PC-3 (cell line): ENCODE measurements at regions not wholly inside any gene's neighbourhood (a gene's known extent, or its start where the extent isn't known, plus 50 kb on each side); places are given as distances from the start of the nearest gene placed in this dataset.
"Not testable (repeated sequence)": the region's sequence is repeated elsewhere in the genome, so short reads cannot be mapped to it uniquely, and the experiment has no call there.

Experiments
- ATAC-seq: fragments of 200-7000 bp; cut with Tn5 transposase; 2 replicates; pipeline ENCODE4 v1.9.1; 2020; ENCODE audit warnings: mild to moderate bottlenecking, moderate library complexity
- BruUV-seq: library from RNA; stranded (reverse); fragments of 400-500 nt; replicated peaks from 2 replicates; lab custom pipeline; 2021; lab: Mats Ljungman, UMichigan
- CTCF ChIA-PET: fragments of 300-600 bp; sonication (Branson Sonifier 250); formaldehyde crosslinking; loops from one replicate; lab custom pipeline; 2022; ENCODE audit warnings: antibody characterized with exemption; lab: Charles Lee
- POLR2A ChIA-PET: fragments of 300-600 bp; sonication (Branson Sonifier 250); formaldehyde crosslinking; loops from one replicate; lab custom pipeline; 2022; ENCODE audit warnings: antibody characterized with exemption; ENCODE audit not compliant: unreplicated experiment; lab: Charles Lee
- DNase-seq: peaks from one replicate; pipeline ENCODE4 v3.0.0-alpha.2; 2015
- H2AFZ ChIP-seq: fragments of 300-600 bp; sonication (generic); 2 replicates; pipeline ENCODE4 v1.6.0; 2016; ENCODE audit warnings: antibody characterized with exemption, low read length
- H3F3A ChIP-seq: fragments of 300-600 bp; sonication (generic); one replicate; pipeline ENCODE4 v1.6.0; 2017; ENCODE audit warnings: antibody characterized with exemption, low read length, control low read depth, mild to moderate bottlenecking; ENCODE audit not compliant: unreplicated experiment
- H3K27ac ChIP-seq: fragments of 300-600 bp; sonication (generic); 2 replicates; pipeline ENCODE4 v1.5.1; 2016; ENCODE audit warnings: mild to moderate bottlenecking, low read length
- H3K27me3 ChIP-seq: fragments of 300-600 bp; sonication (generic); 2 replicates; pipeline ENCODE4 v1.6.1; 2016; ENCODE audit warnings: low read length, mixed read lengths
- H3K36me3 ChIP-seq: fragments of 300-600 bp; sonication (generic); 2 replicates; pipeline ENCODE4 v1.6.1; 2016; ENCODE audit warnings: low read depth, mixed run types, low read length, mixed read lengths
- H3K4me1 ChIP-seq: fragments of 300-600 bp; sonication (generic); 2 replicates; pipeline ENCODE4 v1.5.1; 2016; ENCODE audit warnings: low read length; ENCODE audit not compliant: insufficient read depth
- H3K4me2 ChIP-seq: fragments of 300-600 bp; sonication (generic); 2 replicates; pipeline ENCODE4 v1.6.0; 2016; ENCODE audit warnings: low read length
- H3K4me3 ChIP-seq: fragments of 300-600 bp; sonication (generic); 2 replicates; pipeline ENCODE4 v1.5.1; 2016; ENCODE audit warnings: mild to moderate bottlenecking, low read length, mixed read lengths
- H3K79me2 ChIP-seq: fragments of 300-600 bp; sonication (generic); 2 replicates; pipeline ENCODE4 v1.6.1; 2017; ENCODE audit warnings: low read length, mixed read lengths
- H3K9ac ChIP-seq: fragments of 300-600 bp; sonication (generic); 2 replicates; pipeline ENCODE4 v1.6.0; 2016; ENCODE audit warnings: mild to moderate bottlenecking, low read length
- H3K9me2 ChIP-seq: fragments of 300-600 bp; sonication (generic); replicated peaks from 2 replicates; pipeline ENCODE4 v1.6.1; 2016; ENCODE audit warnings: mixed run types, low read length, mixed read lengths
- H3K9me3 ChIP-seq: fragments of 300-600 bp; sonication (generic); 2 replicates; pipeline ENCODE4 v1.6.1; 2016; ENCODE audit warnings: low read length, mixed read lengths
- H4K20me1 ChIP-seq: fragments of 300-600 bp; sonication (generic); 2 replicates; pipeline ENCODE4 v1.6.1; 2016; ENCODE audit warnings: low read length, mixed read lengths
- EZH2 ChIP-seq: fragments of 300-600 bp; sonication (generic); IDR thresholded peaks from one replicate; pipeline ENCODE4 v1.6.1; 2017; ENCODE audit warnings: antibody characterized with exemption, mild to moderate bottlenecking, low read length; ENCODE audit not compliant: unreplicated experiment
- EZH2phosphoT487 ChIP-seq: fragments of 300-600 bp; sonication (generic); IDR thresholded peaks from 2 replicates; pipeline ENCODE4 v1.6.1; 2018; ENCODE audit warnings: mild to moderate bottlenecking, antibody characterized with exemption, low read length, borderline replicate concordance
- intact Hi-C: fragments of 100-400 bp; cut with micrococcal nuclease; formaldehyde crosslinking; loops from 2 replicates; pipeline ENCODE4 v1.9.0; 2023
- TF ChIP-seq, protein P1 (sequence below): fragments of 300-600 bp; sonication (generic); conservative IDR thresholded peaks from 2 replicates; pipeline ENCODE4 v1.5.1; 2017; ENCODE audit warnings: antibody characterized with exemption, low read depth, mild to moderate bottlenecking, low read length

DNA sequence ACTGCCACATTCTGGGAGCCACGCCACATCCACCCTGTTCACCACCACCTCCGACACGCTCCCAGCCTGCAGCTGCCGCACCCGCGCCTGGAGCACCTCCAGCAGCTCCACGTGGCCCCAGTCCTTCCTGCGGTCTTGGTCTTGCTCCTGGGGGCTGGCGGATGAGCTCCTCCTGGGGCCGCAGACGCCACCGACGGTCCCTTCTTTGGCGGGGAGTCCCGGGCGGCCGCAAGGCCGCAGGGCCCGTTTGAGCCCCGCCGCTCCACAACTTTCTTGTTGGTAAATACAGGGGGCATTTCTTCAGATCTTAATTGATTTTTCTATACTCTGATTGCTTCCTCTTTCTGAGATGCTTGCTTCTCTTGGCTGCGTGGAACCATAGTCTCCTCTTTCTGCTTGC, 75.3 kb upstream of the MED13 start:
- H3K27me3 ChIP-seq, result no peaks in the 10 kb centered on the region
- no peaks in the 10 kb centered on the region for H3F3A ChIP-seq
- H4K20me1 ChIP-seq, result no peaks in the 10 kb centered on the region
- CTCF ChIA-PET, result no interaction called here
- H2AFZ ChIP-seq, result no peak overlapping the region
- no peak for DNase-seq
- intact Hi-C loops, result no loop called here
- no peaks in the 10 kb centered on the region for H3K79me2 ChIP-seq
- no peak overlapping the region for H3K9ac ChIP-seq
- H3K4me1 ChIP-seq, result no peaks in the 10 kb centered on the region
- H3K4me3 ChIP-seq, result no peak overlapping the region
- H3K9me3 ChIP-seq, result no peaks in the 10 kb centered on the region
- TF ChIP-seq, protein P1, sequence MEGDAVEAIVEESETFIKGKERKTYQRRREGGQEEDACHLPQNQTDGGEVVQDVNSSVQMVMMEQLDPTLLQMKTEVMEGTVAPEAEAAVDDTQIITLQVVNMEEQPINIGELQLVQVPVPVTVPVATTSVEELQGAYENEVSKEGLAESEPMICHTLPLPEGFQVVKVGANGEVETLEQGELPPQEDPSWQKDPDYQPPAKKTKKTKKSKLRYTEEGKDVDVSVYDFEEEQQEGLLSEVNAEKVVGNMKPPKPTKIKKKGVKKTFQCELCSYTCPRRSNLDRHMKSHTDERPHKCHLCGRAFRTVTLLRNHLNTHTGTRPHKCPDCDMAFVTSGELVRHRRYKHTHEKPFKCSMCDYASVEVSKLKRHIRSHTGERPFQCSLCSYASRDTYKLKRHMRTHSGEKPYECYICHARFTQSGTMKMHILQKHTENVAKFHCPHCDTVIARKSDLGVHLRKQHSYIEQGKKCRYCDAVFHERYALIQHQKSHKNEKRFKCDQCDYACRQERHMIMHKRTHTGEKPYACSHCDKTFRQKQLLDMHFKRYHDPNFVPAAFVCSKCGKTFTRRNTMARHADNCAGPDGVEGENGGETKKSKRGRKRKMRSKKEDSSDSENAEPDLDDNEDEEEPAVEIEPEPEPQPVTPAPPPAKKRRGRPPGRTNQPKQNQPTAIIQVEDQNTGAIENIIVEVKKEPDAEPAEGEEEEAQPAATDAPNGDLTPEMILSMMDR, result no peak
- TF ChIP-seq EZH2phosphoT487 (no peak), EZH2 (no peak)
- H3K27ac ChIP-seq, result no peak overlapping the region
- BruUV-seq, result no TSS peak
- no peaks in the 10 kb centered on the region for H3K36me3 ChIP-seq
- POLR2A ChIA-PET, result no interaction called here
- no peaks in the 10 kb centered on the region for H3K9me2 ChIP-seq
- no peak overlapping the region for H3K4me2 ChIP-seq
- no peak for ATAC-seq

DNA sequence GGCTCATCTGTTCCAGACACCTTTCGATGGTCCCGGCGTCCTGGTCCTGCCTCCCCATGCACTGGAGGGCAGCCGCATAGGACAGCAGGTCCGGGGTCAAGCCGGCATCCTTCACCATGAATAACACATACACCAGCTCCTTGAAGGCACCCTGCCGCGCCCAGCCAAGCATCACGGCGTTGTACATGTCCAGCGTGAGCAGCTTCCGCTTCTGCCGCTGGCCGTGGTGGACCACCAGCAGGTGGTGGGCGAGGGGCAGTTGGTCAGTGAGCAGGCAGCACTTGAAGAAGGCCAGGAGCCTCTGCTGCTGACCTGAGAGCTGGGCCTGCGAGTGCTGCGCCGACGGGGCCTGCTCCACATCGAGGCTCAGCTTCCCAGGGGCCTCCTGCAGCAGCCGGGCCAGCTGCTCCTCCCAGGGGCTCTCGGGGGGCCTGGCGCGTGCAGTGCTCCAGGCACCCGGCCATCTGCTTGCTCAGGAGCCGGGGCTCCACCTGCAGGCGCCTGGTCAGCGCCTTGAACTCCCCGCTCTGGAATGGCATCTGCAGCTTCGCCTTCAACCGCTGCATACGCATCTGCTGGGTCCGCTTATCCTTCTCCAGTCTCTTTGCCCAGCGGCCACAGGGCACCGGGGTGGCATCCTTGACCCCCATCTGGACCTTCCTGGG, 74.7 kb upstream of the MED13 start:
- H3K27me3 ChIP-seq, BruUV-seq, DNase-seq, intact Hi-C loops, H3K9me3 ChIP-seq, H4K20me1 ChIP-seq, H3K9ac ChIP-seq, H3F3A ChIP-seq, H2AFZ ChIP-seq, H3K9me2 ChIP-seq, H3K4me2 ChIP-seq, H3K4me1 ChIP-seq, H3K36me3 ChIP-seq, POLR2A ChIA-PET, ATAC-seq, H3K27ac ChIP-seq, H3K4me3 ChIP-seq, H3K79me2 ChIP-seq, CTCF ChIA-PET: not testable (repeated sequence)

DNA sequence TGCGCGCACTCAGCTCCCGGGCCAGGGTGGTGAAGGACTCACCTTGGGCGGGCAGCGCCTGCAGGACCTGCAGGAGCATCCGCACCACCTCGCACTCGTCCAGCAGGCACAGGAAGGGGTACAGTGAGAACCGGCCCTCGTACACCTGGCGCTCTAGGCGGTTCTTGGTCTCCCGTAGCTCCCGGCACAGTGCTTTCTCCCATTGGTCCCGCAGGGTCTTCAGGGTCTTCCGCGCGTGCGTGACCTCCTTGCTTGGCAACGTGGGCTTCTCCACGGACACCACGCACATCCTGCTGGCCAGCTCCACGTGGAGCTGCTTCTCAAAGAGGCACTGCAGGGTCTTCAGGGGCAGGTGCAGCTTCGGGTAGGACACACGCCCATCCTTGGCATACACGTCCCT, 74.1 kb upstream of the MED13 start:
- ChIA-PET CTCF (no interaction called here), POLR2A (no interaction called here)

DNA sequence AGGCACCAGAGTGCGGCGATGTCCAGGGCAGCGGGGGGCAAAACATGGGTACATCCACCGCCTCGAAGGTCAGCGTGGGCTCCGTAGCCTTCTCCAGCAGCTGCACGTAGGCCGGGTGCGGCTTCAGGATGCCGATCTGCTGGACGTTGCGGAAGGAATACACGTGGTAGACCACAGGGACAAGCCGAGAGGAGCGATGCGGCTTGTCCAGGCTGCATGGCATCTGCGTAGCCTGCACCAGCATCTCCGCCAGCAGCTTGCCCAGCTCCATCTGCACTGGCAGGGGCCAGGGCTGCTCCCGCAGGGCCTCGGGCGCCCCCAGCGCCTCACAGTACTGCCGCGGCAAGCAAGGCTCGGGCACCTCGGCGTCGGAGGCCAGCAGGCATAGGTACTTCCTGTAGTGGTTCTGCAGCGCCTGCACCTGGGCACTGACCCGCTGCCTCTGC, 73.6 kb upstream of the MED13 start:
- H3K36me3 ChIP-seq, BruUV-seq, POLR2A ChIA-PET, H3K27me3 ChIP-seq, H3K9me2 ChIP-seq, H3F3A ChIP-seq, H3K4me3 ChIP-seq, H3K27ac ChIP-seq, DNase-seq, H3K79me2 ChIP-seq, intact Hi-C loops, H2AFZ ChIP-seq, H4K20me1 ChIP-seq, H3K9me3 ChIP-seq, CTCF ChIA-PET, H3K9ac ChIP-seq, H3K4me1 ChIP-seq: not testable (repeated sequence)
- H3K4me2 ChIP-seq, result peak overlapping the region; percentile 26; the same call in 1 of the 2 replicates
- peak; percentile 69 for ATAC-seq

More for the DNA sequence above, 74.1 kb upstream of the MED13 start:
- Histone ChIP-seq H3K36me3 (no peaks in the 10 kb centered on the region), H4K20me1 (no peaks in the 10 kb centered on the region), H3K9me2 (no peaks in the 10 kb centered on the region), H3K4me2 (no peak overlapping the region), H3K27ac (no peak overlapping the region), H3K9me3 (no peaks in the 10 kb centered on the region), H3K9ac (no peak overlapping the region), H2AFZ (no peak overlapping the region), H3F3A (no peaks in the 10 kb centered on the region), H3K4me1 (no peaks in the 10 kb centered on the region), H3K27me3 (no peaks in the 10 kb centered on the region), H3K79me2 (no peaks in the 10 kb centered on the region), H3K4me3 (no peak overlapping the region)
- no TSS peak for BruUV-seq
- ATAC-seq (no peak), DNase-seq (no peak)
- intact Hi-C loops, result no loop called here
- no peak for TF ChIP-seq EZH2phosphoT487
- TF ChIP-seq EZH2, result no peak
- TF ChIP-seq, protein P1, result no peak
